Right lobe of liver (tissue), 4 donors: ENCODE measurements at regions not wholly inside any gene's neighbourhood (a gene's known extent, or its start where the extent isn't known, plus 50 kb on each side); places are given as distances from the start of the nearest gene placed in this dataset.

Source experiments
- POLR2A ChIP-seq: fragments of 450-650 bp; IDR thresholded peaks from one replicate; pipeline ENCODE4 v1.6.1; 2017; ENCODE audit warnings: antibody characterized with exemption, mild to moderate bottlenecking
- TF ChIP-seq, protein P1 (sequence below), 4 donors: fragments of 200-600 bp in 3 of 4; fragments of 450-650 bp in 1 of 4; IDR thresholded peaks; one replicate each; pipeline versions ENCODE4 v1.5.1 to v1.8.0; 2016 to 2022; ENCODE audit warnings: antibody characterized with exemption in 4 of 4, mild to moderate bottlenecking in 2 of 4
- donor health status: DM: no; HTN: no; CAD: no.
- donor health status: DM: no; HTN: no; CAD: no.
- donor health status: DM: no; HTN: yes; CAD: no.

DNA sequence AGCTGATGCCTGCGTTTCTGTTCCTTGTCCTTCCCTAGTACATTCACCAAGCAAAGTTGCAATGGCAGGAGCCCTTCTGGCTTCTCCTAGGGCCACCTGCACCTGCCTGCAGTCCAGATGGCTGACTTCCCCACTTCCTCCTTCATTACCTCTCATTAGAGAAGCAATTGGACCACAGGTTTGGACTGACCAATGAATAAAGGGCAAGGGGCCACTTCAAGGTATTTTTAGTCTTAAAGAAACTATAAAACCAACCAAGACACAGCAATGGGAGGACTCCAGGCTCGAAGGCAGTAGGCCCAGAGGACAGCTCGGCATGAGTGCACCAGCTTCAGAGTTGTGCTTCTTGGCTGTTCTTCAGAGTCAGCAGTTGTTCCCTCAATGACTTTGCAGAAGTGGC is 60.8 kb upstream of the ROR1 start:
- TF ChIP-seq, protein P1, sequence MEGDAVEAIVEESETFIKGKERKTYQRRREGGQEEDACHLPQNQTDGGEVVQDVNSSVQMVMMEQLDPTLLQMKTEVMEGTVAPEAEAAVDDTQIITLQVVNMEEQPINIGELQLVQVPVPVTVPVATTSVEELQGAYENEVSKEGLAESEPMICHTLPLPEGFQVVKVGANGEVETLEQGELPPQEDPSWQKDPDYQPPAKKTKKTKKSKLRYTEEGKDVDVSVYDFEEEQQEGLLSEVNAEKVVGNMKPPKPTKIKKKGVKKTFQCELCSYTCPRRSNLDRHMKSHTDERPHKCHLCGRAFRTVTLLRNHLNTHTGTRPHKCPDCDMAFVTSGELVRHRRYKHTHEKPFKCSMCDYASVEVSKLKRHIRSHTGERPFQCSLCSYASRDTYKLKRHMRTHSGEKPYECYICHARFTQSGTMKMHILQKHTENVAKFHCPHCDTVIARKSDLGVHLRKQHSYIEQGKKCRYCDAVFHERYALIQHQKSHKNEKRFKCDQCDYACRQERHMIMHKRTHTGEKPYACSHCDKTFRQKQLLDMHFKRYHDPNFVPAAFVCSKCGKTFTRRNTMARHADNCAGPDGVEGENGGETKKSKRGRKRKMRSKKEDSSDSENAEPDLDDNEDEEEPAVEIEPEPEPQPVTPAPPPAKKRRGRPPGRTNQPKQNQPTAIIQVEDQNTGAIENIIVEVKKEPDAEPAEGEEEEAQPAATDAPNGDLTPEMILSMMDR (IDR thresholded peaks at IDR 0.05) = no peak
- no peak for TF ChIP-seq POLR2A
